GM19455 (cell line): ENCODE measurements at regions not wholly inside any gene's neighbourhood (a gene's known extent, or its start where the extent isn't known, plus 50 kb on each side); places are given as distances from the start of the nearest gene placed in this dataset.
"Not testable (repeated sequence)": the region's sequence is repeated elsewhere in the genome, so short reads cannot be mapped to it uniquely, and the experiment has no call there.

Experiments
- ATAC-seq: cut with Tn5 transposase; IDR thresholded peaks from one replicate; pipeline ENCODE4 v1.9.1; 2021; ENCODE audit not compliant: unreplicated experiment

- no peak for ATAC-seq
Observed at GRCh38 chr10:61279400-61279799, 173.8 kb downstream of the TMEM26 start.

- ATAC-seq = no peak
Observed at GRCh38 chr10:61278556-61278955, 174.6 kb downstream of the TMEM26 start.

GRCh38 chr10:61272781-61273180, 180.4 kb downstream of the TMEM26 start:
- ATAC-seq = no peak

- no peak for ATAC-seq
Observed at GRCh38 chr10:61271127-61271780, 181.9 kb downstream of the TMEM26 start.

- ATAC-seq = no peak
Observed at GRCh38 chr10:61263518-61263917, 189.7 kb downstream of the TMEM26 start.

- ATAC-seq = no peak
Observed at GRCh38 chr10:61262486-61263261, 190.5 kb downstream of the TMEM26 start.

GRCh38 chr10:61257956-61258496, 195.2 kb downstream of the TMEM26 start:
- ATAC-seq = no peak

GRCh38 chr10:61257136-61257535, 196.0 kb downstream of the TMEM26 start:
- ATAC-seq = no peak

- not testable (repeated sequence) for ATAC-seq
Observed at GRCh38 chr10:61252326-61252725, 200.9 kb downstream of the TMEM26 start.

- ATAC-seq = no peak
Observed at GRCh38 chr10:61251089-61251488, 202.1 kb downstream of the TMEM26 start.

- ATAC-seq = no peak
Observed at GRCh38 chr10:61250131-61250530, 203.1 kb downstream of the TMEM26 start.

- no peak for ATAC-seq
Observed at GRCh38 chr10:61248013-61248412, 205.2 kb downstream of the TMEM26 start.

GRCh38 chr10:61244261-61244775, 208.9 kb downstream of the TMEM26 start:
- ATAC-seq = no peak

GRCh38 chr10:61232780-61233179, 220.4 kb downstream of the TMEM26 start:
- ATAC-seq = no peak

GRCh38 chr10:61225939-61226338, 227.2 kb downstream of the TMEM26 start:
- ATAC-seq = no peak

GRCh38 chr10:61223576-61223975, 229.6 kb downstream of the TMEM26 start:
- ATAC-seq = no peak

- ATAC-seq = no peak
Observed at GRCh38 chr10:61219696-61220095, 233.5 kb downstream of the TMEM26 start.

GRCh38 chr10:61217851-61218565, 235.2 kb downstream of the TMEM26 start:
- ATAC-seq = no peak

GRCh38 chr10:61215246-61215645, 237.9 kb downstream of the TMEM26 start:
- ATAC-seq = no peak

- no peak for ATAC-seq
Observed at GRCh38 chr10:61211468-61211867, 241.7 kb downstream of the TMEM26 start.

GRCh38 chr10:61197057-61197456, 253.1 kb upstream of the RHOBTB1 start:
- no peak for ATAC-seq
